ENCODE measurements at regions not wholly inside any gene's neighbourhood (a gene's known extent, or its start where the extent isn't known, plus 50 kb on each side); places are given as distances from the start of the nearest gene placed in this dataset.

GRCh38 chr15:47610736-47611135, 106.6 kb upstream of the SEMA6D start:
- no peaks in the 10 kb centered on the region for H3K27me3 ChIP-seq (ENCODE audit: control insufficient read depth in 4 of 4, insufficient read depth in 4 of 4, low read length in 3 of 4)
- WGBS = 78% methylated on average over 2 of the region's 2 CpGs
- no peaks in the 10 kb centered on the region for H3K9me3 ChIP-seq (ENCODE audit: control insufficient read depth in 4 of 4, low read length in 3 of 4)
- no peak for DNase-seq (ENCODE audit: low spot score)
- TF ChIP-seq EGR1 (IDR thresholded peaks at IDR 0.05; ENCODE audit: low read depth in 2 of 2) (no peak), FOXA2 (IDR thresholded peaks at IDR 0.05) (no peak), RXRA (IDR thresholded peaks at IDR 0.05) (no peak), FOXA1 (IDR thresholded peaks at IDR 0.05) (no peak), NR2F2 (IDR thresholded peaks at IDR 0.05) (no peak), SP1 (IDR thresholded peaks at IDR 0.05) (no peak), MAX (IDR thresholded peaks at IDR 0.05) (no peak), TAF1 (conservative IDR thresholded peaks at IDR 0.05) (no peak), HNF4G (IDR thresholded peaks at IDR 0.05) (no peak)
- no peak overlapping the region for H3K9ac ChIP-seq (ENCODE audit: low read depth in 1 of 2, low read length in 2 of 2)
- H3K4me3 ChIP-seq (ENCODE audit: low read depth in 1 of 3, low read length in 3 of 3) = no peak overlapping the region
- H3K4me1 ChIP-seq (ENCODE audit: control insufficient read depth in 4 of 4, insufficient read depth in 4 of 4, low read length in 3 of 4) = no peaks in the 10 kb centered on the region
- H3K36me3 ChIP-seq (ENCODE audit: control insufficient read depth in 4 of 4, insufficient read depth in 3 of 4, low read depth in 1 of 4, low read length in 3 of 4) = no peaks in the 10 kb centered on the region
- H3K27ac ChIP-seq (ENCODE audit: low read depth in 1 of 2, low read length in 2 of 2) = no peak overlapping the region

DNA sequence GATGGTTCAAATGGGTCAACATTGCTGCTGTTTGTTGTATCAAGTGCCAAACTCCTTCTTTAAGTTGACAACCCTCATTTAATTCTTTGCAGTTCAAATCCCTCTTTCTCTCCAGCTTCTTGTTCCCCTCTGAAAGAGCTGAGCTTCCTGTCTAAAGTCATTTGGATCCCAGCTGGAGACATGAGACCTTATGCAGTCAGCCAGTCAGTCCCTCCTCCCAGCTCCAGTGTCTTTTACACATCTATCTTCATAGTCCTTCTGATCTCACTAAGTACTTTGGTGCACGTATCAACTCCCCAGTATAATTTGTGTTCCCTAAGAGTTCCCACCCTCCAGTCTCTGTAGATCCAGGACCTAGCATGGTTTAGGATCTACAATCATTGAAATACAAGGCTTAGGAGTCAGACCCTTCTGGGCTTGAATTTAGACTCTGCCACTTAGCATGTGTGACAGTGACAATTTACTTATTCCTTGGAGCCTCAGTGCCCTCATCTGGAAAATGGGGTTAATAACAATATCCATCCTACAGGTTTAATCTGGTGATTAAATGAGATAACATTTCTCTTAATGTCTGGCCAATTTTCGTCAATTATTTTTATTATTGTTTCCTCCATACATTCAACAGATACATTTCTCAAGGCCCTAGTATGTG, 102.8 kb upstream of the SEMA6D start:
- Histone ChIP-seq H3K9ac (ENCODE audit: low read depth in 1 of 2, low read length in 2 of 2) (no peak overlapping the region), H3K4me3 (ENCODE audit: low read depth in 1 of 3, low read length in 3 of 3) (no peak overlapping the region), H3K36me3 (ENCODE audit: control insufficient read depth in 4 of 4, insufficient read depth in 3 of 4, low read depth in 1 of 4, low read length in 3 of 4) (no peaks in the 10 kb centered on the region), H3K4me1 (ENCODE audit: control insufficient read depth in 4 of 4, insufficient read depth in 4 of 4, low read length in 3 of 4) (no peaks in the 10 kb centered on the region), H3K27me3 (ENCODE audit: control insufficient read depth in 4 of 4, insufficient read depth in 4 of 4, low read length in 3 of 4) (no peaks in the 10 kb centered on the region), H3K9me3 (ENCODE audit: control insufficient read depth in 4 of 4, low read length in 3 of 4) (no peaks in the 10 kb centered on the region), H3K27ac (ENCODE audit: low read depth in 1 of 2, low read length in 2 of 2) (no peak overlapping the region)
- TF ChIP-seq, protein P1, sequence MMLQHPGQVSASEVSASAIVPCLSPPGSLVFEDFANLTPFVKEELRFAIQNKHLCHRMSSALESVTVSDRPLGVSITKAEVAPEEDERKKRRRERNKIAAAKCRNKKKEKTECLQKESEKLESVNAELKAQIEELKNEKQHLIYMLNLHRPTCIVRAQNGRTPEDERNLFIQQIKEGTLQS (IDR thresholded peaks at IDR 0.05) = no peak
- TF ChIP-seq YY1 (IDR thresholded peaks at IDR 0.05) = no peak
- TF ChIP-seq, protein P2, sequence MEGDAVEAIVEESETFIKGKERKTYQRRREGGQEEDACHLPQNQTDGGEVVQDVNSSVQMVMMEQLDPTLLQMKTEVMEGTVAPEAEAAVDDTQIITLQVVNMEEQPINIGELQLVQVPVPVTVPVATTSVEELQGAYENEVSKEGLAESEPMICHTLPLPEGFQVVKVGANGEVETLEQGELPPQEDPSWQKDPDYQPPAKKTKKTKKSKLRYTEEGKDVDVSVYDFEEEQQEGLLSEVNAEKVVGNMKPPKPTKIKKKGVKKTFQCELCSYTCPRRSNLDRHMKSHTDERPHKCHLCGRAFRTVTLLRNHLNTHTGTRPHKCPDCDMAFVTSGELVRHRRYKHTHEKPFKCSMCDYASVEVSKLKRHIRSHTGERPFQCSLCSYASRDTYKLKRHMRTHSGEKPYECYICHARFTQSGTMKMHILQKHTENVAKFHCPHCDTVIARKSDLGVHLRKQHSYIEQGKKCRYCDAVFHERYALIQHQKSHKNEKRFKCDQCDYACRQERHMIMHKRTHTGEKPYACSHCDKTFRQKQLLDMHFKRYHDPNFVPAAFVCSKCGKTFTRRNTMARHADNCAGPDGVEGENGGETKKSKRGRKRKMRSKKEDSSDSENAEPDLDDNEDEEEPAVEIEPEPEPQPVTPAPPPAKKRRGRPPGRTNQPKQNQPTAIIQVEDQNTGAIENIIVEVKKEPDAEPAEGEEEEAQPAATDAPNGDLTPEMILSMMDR (IDR thresholded peaks at IDR 0.05; ENCODE audit: low read depth, low read length, missing input control) = no peak
- TF ChIP-seq HNF4A (conservative IDR thresholded peaks at IDR 0.05) = no peak
- no peak for TF ChIP-seq FOXA2 (IDR thresholded peaks at IDR 0.05)
- no peak for TF ChIP-seq JUND (IDR thresholded peaks at IDR 0.05)
- no peak for TF ChIP-seq SP1 (IDR thresholded peaks at IDR 0.05)
- TF ChIP-seq RXRA (IDR thresholded peaks at IDR 0.05) = no peak
- 64% methylated on average over 2 of the region's 2 CpGs for WGBS
- DNase-seq (ENCODE audit: low spot score) = no peak

- WGBS = 77% methylated on average over 4 of the region's 4 CpGs
- no peaks in the 10 kb centered on the region for H3K4me1 ChIP-seq (ENCODE audit: control insufficient read depth in 4 of 4, insufficient read depth in 4 of 4, low read length in 3 of 4)
- no peaks in the 10 kb centered on the region for H3K27me3 ChIP-seq (ENCODE audit: control insufficient read depth in 4 of 4, insufficient read depth in 4 of 4, low read length in 3 of 4)
- no peak overlapping the region for H3K4me3 ChIP-seq (ENCODE audit: low read depth in 1 of 3, low read length in 3 of 3)
- no peaks in the 10 kb centered on the region for H3K36me3 ChIP-seq (ENCODE audit: control insufficient read depth in 4 of 4, insufficient read depth in 3 of 4, low read depth in 1 of 4, low read length in 3 of 4)
- no peaks in the 10 kb centered on the region for H3K9me3 ChIP-seq (ENCODE audit: control insufficient read depth in 4 of 4, low read length in 3 of 4)
- no peak overlapping the region for H3K27ac ChIP-seq (ENCODE audit: low read depth in 1 of 2, low read length in 2 of 2)
- no peak overlapping the region for H3K9ac ChIP-seq (ENCODE audit: low read depth in 1 of 2, low read length in 2 of 2)
- no peak for DNase-seq (ENCODE audit: low spot score)
- TF ChIP-seq FOXA2 (IDR thresholded peaks at IDR 0.05) (no peak), NR2F2 (IDR thresholded peaks at IDR 0.05) (no peak), HNF4A (conservative IDR thresholded peaks at IDR 0.05) (no peak), GABPA (IDR thresholded peaks at IDR 0.05 in 1 of 2, conservative IDR thresholded peaks at IDR 0.05 in 1 of 2) (no peak), SP1 (IDR thresholded peaks at IDR 0.05) (no peak), JUND (IDR thresholded peaks at IDR 0.05) (no peak), EGR1 (IDR thresholded peaks at IDR 0.05; ENCODE audit: low read depth in 2 of 2) (no peak), FOXA1 (IDR thresholded peaks at IDR 0.05) (no peak), HNF4G (IDR thresholded peaks at IDR 0.05) (no peak)
- TF ChIP-seq, protein P3, sequence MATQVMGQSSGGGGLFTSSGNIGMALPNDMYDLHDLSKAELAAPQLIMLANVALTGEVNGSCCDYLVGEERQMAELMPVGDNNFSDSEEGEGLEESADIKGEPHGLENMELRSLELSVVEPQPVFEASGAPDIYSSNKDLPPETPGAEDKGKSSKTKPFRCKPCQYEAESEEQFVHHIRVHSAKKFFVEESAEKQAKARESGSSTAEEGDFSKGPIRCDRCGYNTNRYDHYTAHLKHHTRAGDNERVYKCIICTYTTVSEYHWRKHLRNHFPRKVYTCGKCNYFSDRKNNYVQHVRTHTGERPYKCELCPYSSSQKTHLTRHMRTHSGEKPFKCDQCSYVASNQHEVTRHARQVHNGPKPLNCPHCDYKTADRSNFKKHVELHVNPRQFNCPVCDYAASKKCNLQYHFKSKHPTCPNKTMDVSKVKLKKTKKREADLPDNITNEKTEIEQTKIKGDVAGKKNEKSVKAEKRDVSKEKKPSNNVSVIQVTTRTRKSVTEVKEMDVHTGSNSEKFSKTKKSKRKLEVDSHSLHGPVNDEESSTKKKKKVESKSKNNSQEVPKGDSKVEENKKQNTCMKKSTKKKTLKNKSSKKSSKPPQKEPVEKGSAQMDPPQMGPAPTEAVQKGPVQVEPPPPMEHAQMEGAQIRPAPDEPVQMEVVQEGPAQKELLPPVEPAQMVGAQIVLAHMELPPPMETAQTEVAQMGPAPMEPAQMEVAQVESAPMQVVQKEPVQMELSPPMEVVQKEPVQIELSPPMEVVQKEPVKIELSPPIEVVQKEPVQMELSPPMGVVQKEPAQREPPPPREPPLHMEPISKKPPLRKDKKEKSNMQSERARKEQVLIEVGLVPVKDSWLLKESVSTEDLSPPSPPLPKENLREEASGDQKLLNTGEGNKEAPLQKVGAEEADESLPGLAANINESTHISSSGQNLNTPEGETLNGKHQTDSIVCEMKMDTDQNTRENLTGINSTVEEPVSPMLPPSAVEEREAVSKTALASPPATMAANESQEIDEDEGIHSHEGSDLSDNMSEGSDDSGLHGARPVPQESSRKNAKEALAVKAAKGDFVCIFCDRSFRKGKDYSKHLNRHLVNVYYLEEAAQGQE (IDR thresholded peaks at IDR 0.05) = no peak
- TF ChIP-seq, protein P2 (IDR thresholded peaks at IDR 0.05; ENCODE audit: low read depth, low read length, missing input control) = no peak
- TF ChIP-seq, protein P1 (IDR thresholded peaks at IDR 0.05) = no peak
These were observed 100.4 kb upstream of the SEMA6D start for GRCh38 chr15:47616876-47617275.
